ENCODE measurements at regions not wholly inside any gene's neighbourhood (a gene's known extent, or its start where the extent isn't known, plus 50 kb on each side); places are given as distances from the start of the nearest gene placed in this dataset.

DNA sequence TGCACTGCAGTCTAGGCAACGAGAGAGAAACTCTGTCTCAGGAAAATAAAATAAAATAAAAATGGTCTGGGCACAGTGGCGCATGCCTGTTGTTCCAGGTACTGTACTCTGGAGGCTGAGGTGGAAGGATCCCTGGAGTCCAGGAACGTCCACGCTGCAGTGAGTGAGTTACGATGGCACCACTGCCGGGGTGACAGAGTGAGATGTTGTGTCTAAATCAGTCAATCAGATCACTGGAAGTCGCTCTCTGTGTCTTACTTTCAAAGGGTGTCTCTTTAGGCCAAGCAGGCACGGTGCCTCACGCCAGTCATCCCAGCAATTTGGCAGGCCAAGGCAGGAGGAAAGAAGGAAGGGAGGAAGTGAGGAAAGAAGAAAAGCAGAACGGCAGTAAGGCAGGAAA, 112.2 kb upstream of the ANKRD30BL start:
- TF ChIP-seq, protein P1, sequence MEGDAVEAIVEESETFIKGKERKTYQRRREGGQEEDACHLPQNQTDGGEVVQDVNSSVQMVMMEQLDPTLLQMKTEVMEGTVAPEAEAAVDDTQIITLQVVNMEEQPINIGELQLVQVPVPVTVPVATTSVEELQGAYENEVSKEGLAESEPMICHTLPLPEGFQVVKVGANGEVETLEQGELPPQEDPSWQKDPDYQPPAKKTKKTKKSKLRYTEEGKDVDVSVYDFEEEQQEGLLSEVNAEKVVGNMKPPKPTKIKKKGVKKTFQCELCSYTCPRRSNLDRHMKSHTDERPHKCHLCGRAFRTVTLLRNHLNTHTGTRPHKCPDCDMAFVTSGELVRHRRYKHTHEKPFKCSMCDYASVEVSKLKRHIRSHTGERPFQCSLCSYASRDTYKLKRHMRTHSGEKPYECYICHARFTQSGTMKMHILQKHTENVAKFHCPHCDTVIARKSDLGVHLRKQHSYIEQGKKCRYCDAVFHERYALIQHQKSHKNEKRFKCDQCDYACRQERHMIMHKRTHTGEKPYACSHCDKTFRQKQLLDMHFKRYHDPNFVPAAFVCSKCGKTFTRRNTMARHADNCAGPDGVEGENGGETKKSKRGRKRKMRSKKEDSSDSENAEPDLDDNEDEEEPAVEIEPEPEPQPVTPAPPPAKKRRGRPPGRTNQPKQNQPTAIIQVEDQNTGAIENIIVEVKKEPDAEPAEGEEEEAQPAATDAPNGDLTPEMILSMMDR (IDR thresholded peaks at IDR 0.05) = no peak
- no peak for TF ChIP-seq POLR2A (IDR thresholded peaks at IDR 0.05)

Measured in right lobe of liver (tissue), 4 donors.